ENCODE measurements at regions not wholly inside any gene's neighbourhood (a gene's known extent, or its start where the extent isn't known, plus 50 kb on each side); places are given as distances from the start of the nearest gene placed in this dataset.
A peak's percentile ranks its signal among the peaks of the same experiment; 100 is the strongest.

- DNase-seq: no peak
These were observed 764.2 kb upstream of the ARRDC4 start for GRCh38 chr15:97196048-97197014.

- no peak for DNase-seq
These were observed 761.0 kb upstream of the ARRDC4 start for GRCh38 chr15:97199393-97200051.

- no peak for DNase-seq
These were observed 760.3 kb upstream of the ARRDC4 start for GRCh38 chr15:97200161-97200560.

- no peak for DNase-seq
These were observed 750.2 kb upstream of the ARRDC4 start for GRCh38 chr15:97210277-97210676.

GRCh38 chr15:97215629-97216028, 744.9 kb upstream of the ARRDC4 start:
- DNase-seq: no peak

- no peak for DNase-seq
These were observed 736.3 kb upstream of the ARRDC4 start for GRCh38 chr15:97224191-97224641.

- DNase-seq: peak; percentile 14
These were observed 725.5 kb upstream of the ARRDC4 start for GRCh38 chr15:97234851-97235610.

- no peak for DNase-seq
These were observed 724.9 kb upstream of the ARRDC4 start for GRCh38 chr15:97235611-97235985.

GRCh38 chr15:97236140-97236539, 724.4 kb upstream of the ARRDC4 start:
- DNase-seq: no peak

- DNase-seq: no peak
These were observed 723.3 kb upstream of the ARRDC4 start for GRCh38 chr15:97237160-97237559.

- DNase-seq: no peak
These were observed 712.1 kb upstream of the ARRDC4 start for GRCh38 chr15:97248376-97248775.

- DNase-seq: no peak
These were observed 700.6 kb upstream of the ARRDC4 start for GRCh38 chr15:97259943-97260342.

- DNase-seq: no peak
These were observed 659.3 kb upstream of the ARRDC4 start for GRCh38 chr15:97301166-97301565.

GRCh38 chr15:97316362-97316761, 644.1 kb upstream of the ARRDC4 start:
- no peak for DNase-seq

- no peak for DNase-seq
These were observed 643.3 kb upstream of the ARRDC4 start for GRCh38 chr15:97317163-97317562.

GRCh38 chr15:97319291-97319690, 641.2 kb upstream of the ARRDC4 start:
- DNase-seq: no peak

- no peak for DNase-seq
These were observed 614.3 kb upstream of the ARRDC4 start for GRCh38 chr15:97346221-97346620.

- no peak for DNase-seq
These were observed 609.7 kb upstream of the ARRDC4 start for GRCh38 chr15:97350813-97351212.

GRCh38 chr15:97383516-97383915, 577.0 kb upstream of the ARRDC4 start:
- DNase-seq: no peak

- DNase-seq: no peak
These were observed 573.6 kb upstream of the ARRDC4 start for GRCh38 chr15:97386940-97387339.

- no peak for DNase-seq
These were observed 559.3 kb upstream of the ARRDC4 start for GRCh38 chr15:97401195-97401594.

- DNase-seq: no peak
These were observed 558.5 kb upstream of the ARRDC4 start for GRCh38 chr15:97401970-97402369.

- DNase-seq: no peak
These were observed 553.7 kb upstream of the ARRDC4 start for GRCh38 chr15:97406841-97407240.

All from NCI-H1048 (cell line).